ENCODE measurements at regions not wholly inside any gene's neighbourhood (a gene's known extent, or its start where the extent isn't known, plus 50 kb on each side); places are given as distances from the start of the nearest gene placed in this dataset.

GRCh38 chr2:137797641-137798040, 166.6 kb upstream of the HNMT start:
- Histone ChIP-seq H3K27ac (ENCODE audit: low read length) (no peak overlapping the region), H3K4me1 (ENCODE audit: control insufficient read depth, insufficient read depth, low read length) (no peaks in the 10 kb centered on the region), H3K9me3 (ENCODE audit: control insufficient read depth, low read length) (peaks cover 2% of the 10 kb centered on the region), H3K27me3 (ENCODE audit: control insufficient read depth, insufficient read depth) (no peaks in the 10 kb centered on the region), H3K4me3 (ENCODE audit: low read length) (no peak overlapping the region)
- DNase-seq (no peak), ATAC-seq (no peak)
- intact Hi-C loops (cut with DNase I): no loop called here

- no peak overlapping the region for H3K4me3 ChIP-seq (ENCODE audit: low read length)
- 79% methylated on average over 5 of the region's 5 CpGs for WGBS
- intact Hi-C loops (cut with DNase I): no loop called here
- H3K27ac ChIP-seq (ENCODE audit: low read length): no peak overlapping the region
- H3K9me3 ChIP-seq (ENCODE audit: control insufficient read depth, low read length): peaks cover 2% of the 10 kb centered on the region
- DNase-seq (no peak), ATAC-seq (no peak)
- no peaks in the 10 kb centered on the region for H3K27me3 ChIP-seq (ENCODE audit: control insufficient read depth, insufficient read depth)
- H3K4me1 ChIP-seq (ENCODE audit: control insufficient read depth, insufficient read depth, low read length): no peaks in the 10 kb centered on the region
These were observed 164.7 kb upstream of the HNMT start for GRCh38 chr2:137799600-137799999.

GRCh38 chr2:137800386-137800785, 163.9 kb upstream of the HNMT start:
- ATAC-seq (no peak), DNase-seq (no peak)
- Histone ChIP-seq H3K4me1 (ENCODE audit: control insufficient read depth, insufficient read depth, low read length) (no peaks in the 10 kb centered on the region), H3K4me3 (ENCODE audit: low read length) (no peak overlapping the region), H3K9me3 (ENCODE audit: control insufficient read depth, low read length) (peaks cover 2% of the 10 kb centered on the region), H3K27me3 (ENCODE audit: control insufficient read depth, insufficient read depth) (no peaks in the 10 kb centered on the region), H3K27ac (ENCODE audit: low read length) (no peak overlapping the region)
- intact Hi-C loops (cut with DNase I): no loop called here
- 73% methylated on average over 2 of the region's 2 CpGs for WGBS

GRCh38 chr2:137801228-137801627, 163.0 kb upstream of the HNMT start:
- intact Hi-C loops (cut with DNase I): no loop called here
- ATAC-seq: no peak

GRCh38 chr2:137802038-137802437, 162.2 kb upstream of the HNMT start:
- no peak overlapping the region for H3K27ac ChIP-seq (ENCODE audit: low read length)
- 72% methylated on average over 1 of the region's 1 CpG for WGBS
- intact Hi-C loops (cut with DNase I): no loop called here
- H3K4me3 ChIP-seq (ENCODE audit: low read length): no peak overlapping the region
- no peak for ATAC-seq
- peaks cover 2% of the 10 kb centered on the region for H3K9me3 ChIP-seq (ENCODE audit: control insufficient read depth, low read length)
- H3K27me3 ChIP-seq (ENCODE audit: control insufficient read depth, insufficient read depth): no peaks in the 10 kb centered on the region
- DNase-seq: peak in 1 of 3 donors; percentile 8
- no peaks in the 10 kb centered on the region for H3K4me1 ChIP-seq (ENCODE audit: control insufficient read depth, insufficient read depth, low read length)

More at GRCh38 chr2:137801228-137801627, 163.0 kb upstream of the HNMT start:
- Histone ChIP-seq H3K27me3 (ENCODE audit: control insufficient read depth, insufficient read depth) (no peaks in the 10 kb centered on the region), H3K4me3 (ENCODE audit: low read length) (no peak overlapping the region), H3K9me3 (ENCODE audit: control insufficient read depth, low read length) (peaks cover 2% of the 10 kb centered on the region), H3K4me1 (ENCODE audit: control insufficient read depth, insufficient read depth, low read length) (no peaks in the 10 kb centered on the region), H3K27ac (ENCODE audit: low read length) (no peak overlapping the region)
- DNase-seq: no peak

GRCh38 chr2:137806068-137806805, 158.0 kb upstream of the HNMT start:
- H3K27ac ChIP-seq (ENCODE audit: low read length): no peak overlapping the region
- no peak for ATAC-seq
- H3K4me1 ChIP-seq (ENCODE audit: control insufficient read depth, insufficient read depth, low read length): no peaks in the 10 kb centered on the region
- no peak for DNase-seq
- no peaks in the 10 kb centered on the region for H3K27me3 ChIP-seq (ENCODE audit: control insufficient read depth, insufficient read depth)
- no peak overlapping the region for H3K4me3 ChIP-seq (ENCODE audit: low read length)
- 0% methylated on average over 1 of the region's 1 CpG for WGBS
- intact Hi-C loops (cut with DNase I): no loop called here
- H3K9me3 ChIP-seq (ENCODE audit: control insufficient read depth, low read length): peaks cover 2% of the 10 kb centered on the region

GRCh38 chr2:137809252-137809651, 155.0 kb upstream of the HNMT start:
- intact Hi-C loops (cut with DNase I): no loop called here

GRCh38 chr2:137809837-137810236, 154.4 kb upstream of the HNMT start:
- no peaks in the 10 kb centered on the region for H3K9me3 ChIP-seq (ENCODE audit: control insufficient read depth, low read length)
- DNase-seq: no peak
- H3K27me3 ChIP-seq (ENCODE audit: control insufficient read depth, insufficient read depth): no peaks in the 10 kb centered on the region
- H3K27ac ChIP-seq (ENCODE audit: low read length): no peak overlapping the region
- ATAC-seq: no peak
- intact Hi-C loops (cut with DNase I): no loop called here
- WGBS: 64% methylated on average over 1 of the region's 1 CpG
- no peaks in the 10 kb centered on the region for H3K4me1 ChIP-seq (ENCODE audit: control insufficient read depth, insufficient read depth, low read length)
- no peak overlapping the region for H3K4me3 ChIP-seq (ENCODE audit: low read length)

More at GRCh38 chr2:137809252-137809651, 155.0 kb upstream of the HNMT start:
- ATAC-seq (no peak), DNase-seq (no peak)
- WGBS: 86% methylated on average over 1 of the region's 1 CpG
- Histone ChIP-seq H3K9me3 (ENCODE audit: control insufficient read depth, low read length) (no peaks in the 10 kb centered on the region), H3K4me1 (ENCODE audit: control insufficient read depth, insufficient read depth, low read length) (no peaks in the 10 kb centered on the region), H3K27ac (ENCODE audit: low read length) (no peak overlapping the region), H3K27me3 (ENCODE audit: control insufficient read depth, insufficient read depth) (no peaks in the 10 kb centered on the region), H3K4me3 (ENCODE audit: low read length) (no peak overlapping the region)

GRCh38 chr2:137812517-137812916, 151.8 kb upstream of the HNMT start:
- no peak for ATAC-seq
- intact Hi-C loops (cut with DNase I): no loop called here
- no peak overlapping the region for H3K4me3 ChIP-seq (ENCODE audit: low read length)
- no peak for DNase-seq
- no peaks in the 10 kb centered on the region for H3K27me3 ChIP-seq (ENCODE audit: control insufficient read depth, insufficient read depth)
- H3K9me3 ChIP-seq (ENCODE audit: control insufficient read depth, low read length): no peaks in the 10 kb centered on the region
- H3K4me1 ChIP-seq (ENCODE audit: control insufficient read depth, insufficient read depth, low read length): no peaks in the 10 kb centered on the region
- no peak overlapping the region for H3K27ac ChIP-seq (ENCODE audit: low read length)

GRCh38 chr2:137813176-137813575, 151.1 kb upstream of the HNMT start:
- intact Hi-C loops (cut with DNase I): no loop called here
- H3K4me3 ChIP-seq (ENCODE audit: low read length): no peak overlapping the region
- no peak for ATAC-seq
- no peaks in the 10 kb centered on the region for H3K9me3 ChIP-seq (ENCODE audit: control insufficient read depth, low read length)
- no peak overlapping the region for H3K27ac ChIP-seq (ENCODE audit: low read length)
- WGBS: 87% methylated on average over 3 of the region's 3 CpGs
- no peaks in the 10 kb centered on the region for H3K4me1 ChIP-seq (ENCODE audit: control insufficient read depth, insufficient read depth, low read length)
- no peaks in the 10 kb centered on the region for H3K27me3 ChIP-seq (ENCODE audit: control insufficient read depth, insufficient read depth)
- no peak for DNase-seq

GRCh38 chr2:137817058-137817457, 147.2 kb upstream of the HNMT start:
- intact Hi-C loops (cut with DNase I): no loop called here
- WGBS: 57% methylated on average over 3 of the region's 3 CpGs
- Histone ChIP-seq H3K9me3 (ENCODE audit: control insufficient read depth, low read length) (no peaks in the 10 kb centered on the region), H3K4me3 (ENCODE audit: low read length) (no peak overlapping the region), H3K27me3 (ENCODE audit: control insufficient read depth, insufficient read depth) (no peaks in the 10 kb centered on the region), H3K27ac (ENCODE audit: low read length) (no peak overlapping the region), H3K4me1 (ENCODE audit: control insufficient read depth, insufficient read depth, low read length) (no peaks in the 10 kb centered on the region)
- DNase-seq: no peak
- ATAC-seq: no peak

- H3K27me3 ChIP-seq (ENCODE audit: control insufficient read depth, insufficient read depth): no peaks in the 10 kb centered on the region
- intact Hi-C loops (cut with DNase I): no loop called here
- H3K9me3 ChIP-seq (ENCODE audit: control insufficient read depth, low read length): no peaks in the 10 kb centered on the region
- WGBS: 83% methylated on average over 4 of the region's 4 CpGs
- DNase-seq (no peak), ATAC-seq (no peak)
- H3K4me1 ChIP-seq (ENCODE audit: control insufficient read depth, insufficient read depth, low read length): no peaks in the 10 kb centered on the region
- no peak overlapping the region for H3K4me3 ChIP-seq (ENCODE audit: low read length)
- no peak overlapping the region for H3K27ac ChIP-seq (ENCODE audit: low read length)
These were observed 141.1 kb upstream of the HNMT start for GRCh38 chr2:137823196-137823595.

All from right cardiac atrium (tissue), 5 donors.